Activated B cell treated with CpG ODN at 0.5 μM for 24 hours (primary cell): ENCODE measurements at regions not wholly inside any gene's neighbourhood (a gene's known extent, or its start where the extent isn't known, plus 50 kb on each side); places are given as distances from the start of the nearest gene placed in this dataset.

Source experiments
- ATAC-seq: fragments of 200-7000 bp; cut with Tn5 transposase; one replicate; pipeline ENCODE4 v1.10.0; 2021; ENCODE audit warnings: low read depth, mild to moderate bottlenecking, moderate library complexity
- CTCF ChIA-PET: fragments of 350-600 bp; sonication (Branson Sonifier 250); formaldehyde crosslinking; loops from one replicate; lab custom pipeline; 2021; ENCODE audit warnings: antibody characterized with exemption; lab: Charles Lee
- POLR2A ChIA-PET: fragments of 350-600 bp; sonication (Branson Sonifier 250); formaldehyde crosslinking; loops from one replicate; lab custom pipeline; 2021; ENCODE audit warnings: antibody characterized with exemption; lab: Charles Lee
- DNase-seq: peaks from one replicate; pipeline ENCODE4 v3.0.0; 2022
- H3K27ac Mint-ChIP-seq: one replicate; pipeline ENCODE4 v1.8.0; 2020; ENCODE audit warnings: mixed read lengths
- H3K27me3 Mint-ChIP-seq: one replicate; pipeline ENCODE4 v1.8.0; 2021; ENCODE audit warnings: mixed read lengths
- H3K36me3 Mint-ChIP-seq: one replicate; pipeline ENCODE4 v1.8.0; 2021; ENCODE audit warnings: low read depth, mixed read lengths
- H3K4me1 Mint-ChIP-seq: one replicate; pipeline ENCODE4 v1.8.0; 2021; ENCODE audit warnings: mixed read lengths
- H3K4me3 Mint-ChIP-seq: one replicate; pipeline ENCODE4 v1.8.0; 2020; ENCODE audit warnings: mild to moderate bottlenecking, mixed read lengths
- H3K9me3 Mint-ChIP-seq: one replicate; pipeline ENCODE4 v1.8.0; 2020; ENCODE audit warnings: mixed read lengths
- CTCF ChIP-seq: fragments of 200-600 bp; IDR thresholded peaks from one replicate; pipeline ENCODE4 v1.8.0; 2022; ENCODE audit warnings: antibody characterized with exemption, mild to moderate bottlenecking
- intact Hi-C: fragments of 100-400 bp; cut with micrococcal nuclease; formaldehyde crosslinking; loops from one replicate; pipeline ENCODE4 v1.15.1; 2024

GRCh38 chr16:27677263-27677662 lies 127.3 kb downstream of the KATNIP start:
- DNase-seq (no peak), ATAC-seq (no peak)
- Mint-ChIP-seq H3K27ac (no peak overlapping the region), H3K4me3 (no peak overlapping the region), H3K27me3 (no peaks in the 10 kb centered on the region), H3K9me3 (peaks cover 5% of the 10 kb centered on the region), H3K36me3 (peaks cover 55% of the 10 kb centered on the region), H3K4me1 (no peaks in the 10 kb centered on the region)
- POLR2A ChIA-PET, result no interaction called here
- intact Hi-C loops, result no loop called here
- TF ChIP-seq CTCF, result no peak
- CTCF ChIA-PET, result no interaction called here

GRCh38 chr16:27678955-27679354 lies 129.0 kb downstream of the KATNIP start:
- peaks cover 5% of the 10 kb centered on the region for H3K9me3 Mint-ChIP-seq
- ATAC-seq (no peak), DNase-seq (no peak)
- no peaks in the 10 kb centered on the region for H3K4me1 Mint-ChIP-seq
- TF ChIP-seq CTCF, result no peak
- H3K27ac Mint-ChIP-seq, result no peak overlapping the region
- H3K27me3 Mint-ChIP-seq, result no peaks in the 10 kb centered on the region
- ChIA-PET CTCF (no interaction called here), POLR2A (no interaction called here)
- intact Hi-C loops, result no loop called here
- no peak overlapping the region for H3K4me3 Mint-ChIP-seq
- peaks cover 66% of the 10 kb centered on the region for H3K36me3 Mint-ChIP-seq

- no peak for DNase-seq
- ATAC-seq, result no peak
- TF ChIP-seq CTCF, result no peak
- no peaks in the 10 kb centered on the region for H3K27me3 Mint-ChIP-seq
- ChIA-PET CTCF (no interaction called here), POLR2A (no interaction called here)
- no peaks in the 10 kb centered on the region for H3K4me1 Mint-ChIP-seq
- peaks cover 61% of the 10 kb centered on the region for H3K36me3 Mint-ChIP-seq
- H3K27ac Mint-ChIP-seq, result no peak overlapping the region
- H3K4me3 Mint-ChIP-seq, result no peak overlapping the region
- intact Hi-C loops, result no loop called here
- H3K9me3 Mint-ChIP-seq, result no peaks in the 10 kb centered on the region
Observed at GRCh38 chr16:27679899-27680298, 130.0 kb downstream of the KATNIP start.

- ATAC-seq (no peak), DNase-seq (no peak)
- no peak overlapping the region for H3K4me3 Mint-ChIP-seq
- intact Hi-C loops, result no loop called here
- ChIA-PET POLR2A (no interaction called here), CTCF (no interaction called here)
- H3K36me3 Mint-ChIP-seq, result peaks cover 59% of the 10 kb centered on the region
- H3K4me1 Mint-ChIP-seq, result no peaks in the 10 kb centered on the region
- no peaks in the 10 kb centered on the region for H3K27me3 Mint-ChIP-seq
- no peak for TF ChIP-seq CTCF
- H3K9me3 Mint-ChIP-seq, result no peaks in the 10 kb centered on the region
- no peak overlapping the region for H3K27ac Mint-ChIP-seq
Observed at GRCh38 chr16:27681681-27682080, 131.7 kb downstream of the KATNIP start.

GRCh38 chr16:27684047-27684446 lies 134.1 kb downstream of the KATNIP start:
- peaks cover 42% of the 10 kb centered on the region for H3K36me3 Mint-ChIP-seq
- no peak overlapping the region for H3K27ac Mint-ChIP-seq
- DNase-seq (no peak), ATAC-seq (no peak)
- no peaks in the 10 kb centered on the region for H3K4me1 Mint-ChIP-seq
- CTCF ChIA-PET, result no interaction called here
- H3K27me3 Mint-ChIP-seq, result no peaks in the 10 kb centered on the region
- H3K9me3 Mint-ChIP-seq, result no peaks in the 10 kb centered on the region
- TF ChIP-seq CTCF, result no peak
- POLR2A ChIA-PET, result no interaction called here
- intact Hi-C loops, result no loop called here
- H3K4me3 Mint-ChIP-seq, result no peak overlapping the region
